GM12891 (cell line): ENCODE measurements at regions not wholly inside any gene's neighbourhood (a gene's known extent, or its start where the extent isn't known, plus 50 kb on each side); places are given as distances from the start of the nearest gene placed in this dataset.

Experiments
- PAX5 ChIP-seq: IDR thresholded peaks from 2 replicates; pipeline ENCODE4 v1.6.1; 2011; ENCODE audit warnings: low read length, moderate library complexity, mild to moderate bottlenecking; ENCODE audit not compliant: insufficient read depth, severe bottlenecking
- POLR2A ChIP-seq: IDR thresholded peaks from 2 replicates; pipeline ENCODE4 v1.6.1; 2011; ENCODE audit warnings: low read depth, low read length, control low read depth
- POLR2AphosphoS5 ChIP-seq: IDR thresholded peaks from 2 replicates; pipeline ENCODE4 v1.6.1; 2011; ENCODE audit warnings: low read depth, low read length, control low read depth

DNA sequence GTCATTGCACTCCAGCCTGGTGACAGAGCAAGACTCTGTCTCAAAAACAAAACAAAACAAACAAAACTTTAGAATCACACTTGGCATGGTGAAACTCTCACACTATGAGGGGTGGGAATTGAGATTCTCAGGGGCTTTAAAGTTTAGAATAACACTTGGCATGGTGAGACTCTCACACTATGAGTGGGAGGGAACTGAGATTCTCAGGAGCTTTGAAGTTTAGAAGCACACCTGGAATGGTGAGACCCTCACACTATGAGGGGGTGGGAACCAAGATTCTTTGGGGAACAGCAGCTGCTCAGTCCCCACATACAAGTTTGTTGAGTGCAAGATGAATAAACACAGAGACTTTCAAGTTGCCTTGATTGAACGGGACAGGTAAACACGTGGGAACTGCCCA lies 149.4 kb downstream of the HSD17B3 start:
- TF ChIP-seq POLR2A (no peak), POLR2AphosphoS5 (no peak), PAX5 (no peak)
